GM18873 (cell line): ENCODE measurements at regions not wholly inside any gene's neighbourhood (a gene's known extent, or its start where the extent isn't known, plus 50 kb on each side); places are given as distances from the start of the nearest gene placed in this dataset.
"Not testable (repeated sequence)": the region's sequence is repeated elsewhere in the genome, so short reads cannot be mapped to it uniquely, and the experiment has no call there.

ENCODE experiments used
- ATAC-seq: cut with Tn5 transposase; IDR thresholded peaks from one replicate; pipeline ENCODE4 v1.9.1; 2021; ENCODE audit warnings: mild to moderate bottlenecking, moderate library complexity, moderate number of reproducible peaks; ENCODE audit not compliant: unreplicated experiment, low FRiP score

- ATAC-seq, result no peak
Observed at GRCh38 chr5:154702477-154702876, 52.7 kb upstream of the LARP1 start.

GRCh38 chr5:154701725-154702124 is 53.5 kb upstream of the LARP1 start:
- not testable (repeated sequence) for ATAC-seq

- no peak for ATAC-seq
Observed at GRCh38 chr5:154701181-154701580, 54.0 kb upstream of the LARP1 start.

GRCh38 chr5:154700289-154700928 is 54.8 kb upstream of the LARP1 start:
- ATAC-seq, result not testable (repeated sequence)

GRCh38 chr5:154698763-154699162 is 56.4 kb upstream of the LARP1 start:
- ATAC-seq, result no peak

- no peak for ATAC-seq
Observed at GRCh38 chr5:154697371-154697770, 57.8 kb upstream of the LARP1 start.

- no peak for ATAC-seq
Observed at GRCh38 chr5:154696891-154697290, 58.3 kb upstream of the LARP1 start.

GRCh38 chr5:154694159-154694558 is 61.0 kb upstream of the LARP1 start:
- ATAC-seq, result no peak

- ATAC-seq, result no peak
Observed at GRCh38 chr5:154690488-154690887, 64.7 kb upstream of the LARP1 start.

- no peak for ATAC-seq
Observed at GRCh38 chr5:154686490-154686889, 68.7 kb upstream of the LARP1 start.

- ATAC-seq, result peak; percentile 64
Observed at GRCh38 chr5:154683101-154683880, 71.9 kb upstream of the LARP1 start.

GRCh38 chr5:154679501-154679900 is 75.7 kb upstream of the LARP1 start:
- no peak for ATAC-seq

GRCh38 chr5:154677921-154678320 is 77.3 kb upstream of the LARP1 start:
- ATAC-seq, result no peak

- ATAC-seq, result no peak
Observed at GRCh38 chr5:154676508-154676907, 78.7 kb upstream of the LARP1 start.

- ATAC-seq, result no peak
Observed at GRCh38 chr5:154674029-154674428, 81.1 kb upstream of the LARP1 start.

GRCh38 chr5:154673506-154673905 is 81.7 kb upstream of the LARP1 start:
- ATAC-seq, result no peak

- ATAC-seq, result not testable (repeated sequence)
Observed at GRCh38 chr5:154669913-154670312, 85.3 kb upstream of the LARP1 start.

- no peak for ATAC-seq
Observed at GRCh38 chr5:154669402-154669801, 85.8 kb upstream of the LARP1 start.

GRCh38 chr5:154664869-154665268 is 90.3 kb upstream of the LARP1 start:
- ATAC-seq, result no peak

- ATAC-seq, result no peak
Observed at GRCh38 chr5:154663424-154663823, 91.8 kb upstream of the LARP1 start.

- ATAC-seq, result no peak
Observed at GRCh38 chr5:154654486-154655371, 100.4 kb upstream of the LARP1 start.
